ENCODE measurements at regions not wholly inside any gene's neighbourhood (a gene's known extent, or its start where the extent isn't known, plus 50 kb on each side); places are given as distances from the start of the nearest gene placed in this dataset.

DNA sequence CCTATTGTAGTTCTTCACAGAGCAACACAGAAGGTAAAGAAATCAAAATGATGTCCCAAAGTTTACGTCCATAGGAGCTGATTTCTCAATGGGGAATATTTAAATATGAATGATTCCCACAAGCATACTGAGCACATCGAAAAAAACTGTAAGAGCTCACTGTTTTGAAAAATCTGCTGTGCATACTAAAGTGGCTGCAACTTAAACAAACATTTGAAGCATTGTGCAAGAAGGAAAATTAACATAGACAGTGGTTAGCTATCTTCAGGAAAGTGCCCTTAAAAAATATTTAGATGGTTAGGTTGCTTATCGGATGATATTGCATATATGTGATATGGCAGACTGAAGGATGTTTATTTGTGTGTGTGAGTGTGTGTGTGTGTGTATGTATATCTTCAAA, 747.6 kb downstream of the RFPL4B start:
- TF ChIP-seq SIN3A (IDR thresholded peaks at IDR 0.05; ENCODE audit: borderline replicate concordance, insufficient read depth, low read length) (no peak), TAF1 (IDR thresholded peaks at IDR 0.05; ENCODE audit: borderline replicate concordance, insufficient read depth, low read length) (no peak), FOXP2 (optimal IDR thresholded peaks at IDR 0.05; ENCODE audit: borderline replicate concordance, extremely low read depth, extremely low read length, insufficient read depth) (no peak), POLR2AphosphoS5 (IDR thresholded peaks at IDR 0.05; ENCODE audit: low read depth, low read length) (no peak)
- TF ChIP-seq, protein P1, sequence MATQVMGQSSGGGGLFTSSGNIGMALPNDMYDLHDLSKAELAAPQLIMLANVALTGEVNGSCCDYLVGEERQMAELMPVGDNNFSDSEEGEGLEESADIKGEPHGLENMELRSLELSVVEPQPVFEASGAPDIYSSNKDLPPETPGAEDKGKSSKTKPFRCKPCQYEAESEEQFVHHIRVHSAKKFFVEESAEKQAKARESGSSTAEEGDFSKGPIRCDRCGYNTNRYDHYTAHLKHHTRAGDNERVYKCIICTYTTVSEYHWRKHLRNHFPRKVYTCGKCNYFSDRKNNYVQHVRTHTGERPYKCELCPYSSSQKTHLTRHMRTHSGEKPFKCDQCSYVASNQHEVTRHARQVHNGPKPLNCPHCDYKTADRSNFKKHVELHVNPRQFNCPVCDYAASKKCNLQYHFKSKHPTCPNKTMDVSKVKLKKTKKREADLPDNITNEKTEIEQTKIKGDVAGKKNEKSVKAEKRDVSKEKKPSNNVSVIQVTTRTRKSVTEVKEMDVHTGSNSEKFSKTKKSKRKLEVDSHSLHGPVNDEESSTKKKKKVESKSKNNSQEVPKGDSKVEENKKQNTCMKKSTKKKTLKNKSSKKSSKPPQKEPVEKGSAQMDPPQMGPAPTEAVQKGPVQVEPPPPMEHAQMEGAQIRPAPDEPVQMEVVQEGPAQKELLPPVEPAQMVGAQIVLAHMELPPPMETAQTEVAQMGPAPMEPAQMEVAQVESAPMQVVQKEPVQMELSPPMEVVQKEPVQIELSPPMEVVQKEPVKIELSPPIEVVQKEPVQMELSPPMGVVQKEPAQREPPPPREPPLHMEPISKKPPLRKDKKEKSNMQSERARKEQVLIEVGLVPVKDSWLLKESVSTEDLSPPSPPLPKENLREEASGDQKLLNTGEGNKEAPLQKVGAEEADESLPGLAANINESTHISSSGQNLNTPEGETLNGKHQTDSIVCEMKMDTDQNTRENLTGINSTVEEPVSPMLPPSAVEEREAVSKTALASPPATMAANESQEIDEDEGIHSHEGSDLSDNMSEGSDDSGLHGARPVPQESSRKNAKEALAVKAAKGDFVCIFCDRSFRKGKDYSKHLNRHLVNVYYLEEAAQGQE (IDR thresholded peaks at IDR 0.05; ENCODE audit: insufficient read depth in 1 of 2, low read depth in 2 of 2, low read length in 2 of 2): no peak

GRCh38 chr6:113095841-113096240, 748.7 kb downstream of the RFPL4B start:
- TF ChIP-seq TAF1 (IDR thresholded peaks at IDR 0.05; ENCODE audit: borderline replicate concordance, insufficient read depth, low read length): no peak
- TF ChIP-seq, protein P1 (IDR thresholded peaks at IDR 0.05; ENCODE audit: insufficient read depth in 1 of 2, low read depth in 2 of 2, low read length in 2 of 2): no peak

- TF ChIP-seq POLR2AphosphoS5 (IDR thresholded peaks at IDR 0.05; ENCODE audit: low read depth, low read length): peak; percentile 40; the same call in 1 of the 2 replicates
- TF ChIP-seq, protein P1 (IDR thresholded peaks at IDR 0.05; ENCODE audit: insufficient read depth in 1 of 2, low read depth in 2 of 2, low read length in 2 of 2): peak in 1 of 2 experiments; percentile 74; a peak in 2 of 4 replicates
- TF ChIP-seq SIN3A (IDR thresholded peaks at IDR 0.05; ENCODE audit: borderline replicate concordance, insufficient read depth, low read length): peak; percentile 49; the same call in 1 of the 2 replicates
- TF ChIP-seq FOXP2 (optimal IDR thresholded peaks at IDR 0.05; ENCODE audit: borderline replicate concordance, extremely low read depth, extremely low read length, insufficient read depth): peak; percentile 48
- no peak for TF ChIP-seq TAF1 (IDR thresholded peaks at IDR 0.05; ENCODE audit: borderline replicate concordance, insufficient read depth, low read length)
These were observed 754.4 kb upstream of the MARCKS start for GRCh38 chr6:113102761-113103160.

DNA sequence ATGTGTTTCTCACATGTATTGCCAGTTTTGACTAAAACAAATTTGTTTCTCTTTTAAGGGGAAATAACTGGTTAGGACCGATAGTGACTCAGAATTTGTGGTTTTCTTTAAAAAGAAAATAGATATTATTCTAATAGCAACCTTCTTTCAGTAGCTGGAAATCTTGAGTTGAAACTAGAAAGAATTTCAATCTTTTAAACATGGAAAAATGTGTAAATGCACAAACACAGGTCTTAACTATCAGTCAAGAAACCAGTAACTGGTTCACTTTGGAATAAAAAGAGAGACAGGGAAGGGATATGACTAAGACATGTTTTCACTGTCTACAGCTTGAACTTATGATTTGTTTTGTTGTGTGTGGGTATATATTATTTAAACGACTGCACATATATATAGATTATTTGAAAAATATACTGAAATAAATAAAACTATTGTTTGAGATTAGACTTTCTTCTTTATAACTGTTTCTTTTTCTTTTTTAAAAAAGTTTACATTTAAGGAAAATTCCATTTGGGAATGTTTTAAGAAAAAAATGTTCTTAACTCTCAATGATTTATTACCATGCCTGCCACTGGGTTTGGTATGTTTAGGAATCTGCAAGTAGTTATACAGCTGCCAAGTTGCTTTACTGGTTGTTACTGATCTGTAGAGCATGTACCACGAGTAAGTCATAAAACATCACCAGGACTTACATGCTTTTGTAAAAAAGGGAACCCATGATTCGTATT, 753.3 kb upstream of the MARCKS start:
- TF ChIP-seq FOXP2 (optimal IDR thresholded peaks at IDR 0.05; ENCODE audit: borderline replicate concordance, extremely low read depth, extremely low read length, insufficient read depth): no peak
- TF ChIP-seq, protein P1 (IDR thresholded peaks at IDR 0.05; ENCODE audit: insufficient read depth in 1 of 2, low read depth in 2 of 2, low read length in 2 of 2): no peak

- TF ChIP-seq, protein P1 (IDR thresholded peaks at IDR 0.05; ENCODE audit: insufficient read depth in 1 of 2, low read depth in 2 of 2, low read length in 2 of 2): no peak
- TF ChIP-seq SIN3A (IDR thresholded peaks at IDR 0.05; ENCODE audit: borderline replicate concordance, insufficient read depth, low read length) (no peak), FOXP2 (optimal IDR thresholded peaks at IDR 0.05; ENCODE audit: borderline replicate concordance, extremely low read depth, extremely low read length, insufficient read depth) (no peak), TAF1 (IDR thresholded peaks at IDR 0.05; ENCODE audit: borderline replicate concordance, insufficient read depth, low read length) (no peak), POLR2AphosphoS5 (IDR thresholded peaks at IDR 0.05; ENCODE audit: low read depth, low read length) (no peak)
These were observed 752.6 kb upstream of the MARCKS start for GRCh38 chr6:113104541-113104940.
